ENCODE measurements at regions not wholly inside any gene's neighbourhood (a gene's known extent, or its start where the extent isn't known, plus 50 kb on each side); places are given as distances from the start of the nearest gene placed in this dataset.

GRCh38 chr4:53653484-53654053 lies 62.3 kb upstream of the LNX1 start:
- H3K4me3 ChIP-seq = no peak overlapping the region
- intact Hi-C loops (cut with DNase I) = no loop called here
- peak overlapping the region; percentile 78 for H3K27ac ChIP-seq
- no peaks in the 10 kb centered on the region for H3K9me3 ChIP-seq
- no peaks in the 10 kb centered on the region for H3K36me3 ChIP-seq
- no peak for DNase-seq (ENCODE audit: extremely low spot score in 2 of 2)
- TF ChIP-seq CTCF (IDR thresholded peaks at IDR 0.05) (no peak), POLR2AphosphoS5 (IDR thresholded peaks at IDR 0.05; ENCODE audit: insufficient read depth in 1 of 2, low read depth in 1 of 2) (no peak), POLR2A (IDR thresholded peaks at IDR 0.05) (no peak)
- H3K4me1 ChIP-seq = peaks cover 72% of the 10 kb centered on the region
- H3K27me3 ChIP-seq = no peaks in the 10 kb centered on the region

GRCh38 chr4:53651156-53651735 lies 60.0 kb upstream of the LNX1 start:
- H3K27me3 ChIP-seq = no peaks in the 10 kb centered on the region
- no peak for TF ChIP-seq POLR2A (IDR thresholded peaks at IDR 0.05)
- TF ChIP-seq CTCF (IDR thresholded peaks at IDR 0.05) = no peak
- peak in 1 of 2 donors; percentile 93 for TF ChIP-seq POLR2AphosphoS5 (IDR thresholded peaks at IDR 0.05; ENCODE audit: insufficient read depth in 1 of 2, low read depth in 1 of 2)
- DNase-seq (ENCODE audit: extremely low spot score in 2 of 2) = no peak
- no peaks in the 10 kb centered on the region for H3K9me3 ChIP-seq
- intact Hi-C loops (cut with DNase I) = no loop called here
- H3K27ac ChIP-seq = peak overlapping the region; percentile 5
- H3K36me3 ChIP-seq = no peaks in the 10 kb centered on the region
- H3K4me1 ChIP-seq = peaks cover 53% of the 10 kb centered on the region
- peak overlapping the region in 1 of 2 donors; percentile 3 for H3K4me3 ChIP-seq

- Histone ChIP-seq H3K27ac (no peak overlapping the region), H3K9me3 (no peaks in the 10 kb centered on the region), H3K36me3 (no peaks in the 10 kb centered on the region), H3K27me3 (no peaks in the 10 kb centered on the region), H3K4me1 (peaks cover 50% of the 10 kb centered on the region), H3K4me3 (no peak overlapping the region)
- TF ChIP-seq POLR2A (IDR thresholded peaks at IDR 0.05) = no peak
- TF ChIP-seq CTCF (IDR thresholded peaks at IDR 0.05) = no peak
- TF ChIP-seq POLR2AphosphoS5 (IDR thresholded peaks at IDR 0.05; ENCODE audit: insufficient read depth in 1 of 2, low read depth in 1 of 2) = no peak
- no peak for DNase-seq (ENCODE audit: extremely low spot score in 2 of 2)
- intact Hi-C loops (cut with DNase I) = no loop called here
These were observed 58.1 kb upstream of the LNX1 start for GRCh38 chr4:53649357-53649756.

GRCh38 chr4:53647547-53647946 lies 56.3 kb upstream of the LNX1 start:
- DNase-seq (ENCODE audit: extremely low spot score in 2 of 2) = no peak
- intact Hi-C loops (cut with DNase I) = no loop called here
- Histone ChIP-seq H3K9me3 (no peaks in the 10 kb centered on the region), H3K4me1 (peaks cover 36% of the 10 kb centered on the region), H3K27ac (no peak overlapping the region), H3K27me3 (no peaks in the 10 kb centered on the region), H3K4me3 (no peak overlapping the region), H3K36me3 (no peaks in the 10 kb centered on the region)
- TF ChIP-seq POLR2A (IDR thresholded peaks at IDR 0.05) (no peak), POLR2AphosphoS5 (IDR thresholded peaks at IDR 0.05; ENCODE audit: insufficient read depth in 1 of 2, low read depth in 1 of 2) (no peak), CTCF (IDR thresholded peaks at IDR 0.05) (no peak)

- H3K9me3 ChIP-seq = no peaks in the 10 kb centered on the region
- TF ChIP-seq CTCF (IDR thresholded peaks at IDR 0.05) = no peak
- TF ChIP-seq POLR2A (IDR thresholded peaks at IDR 0.05) = no peak
- TF ChIP-seq POLR2AphosphoS5 (IDR thresholded peaks at IDR 0.05; ENCODE audit: insufficient read depth in 1 of 2, low read depth in 1 of 2) = peak in 1 of 2 donors; percentile 80
- H3K27ac ChIP-seq = no peak overlapping the region
- peaks cover 30% of the 10 kb centered on the region for H3K4me1 ChIP-seq
- intact Hi-C loops (cut with DNase I) = no loop called here
- no peaks in the 10 kb centered on the region for H3K27me3 ChIP-seq
- H3K36me3 ChIP-seq = no peaks in the 10 kb centered on the region
- no peak overlapping the region for H3K4me3 ChIP-seq
- no peak for DNase-seq (ENCODE audit: extremely low spot score in 2 of 2)
These were observed 55.5 kb upstream of the LNX1 start for GRCh38 chr4:53646795-53647194.
